SK-N-SH treated with all-trans-retinoic acid at 6 μM for 48 hours (cell line): ENCODE measurements at regions not wholly inside any gene's neighbourhood (a gene's known extent, or its start where the extent isn't known, plus 50 kb on each side); places are given as distances from the start of the nearest gene placed in this dataset.

Source experiments
- GLIS3 ChIP-seq: fragments of 250-450 bp; sonication (Bioruptor Pico); IDR thresholded peaks from 2 replicates; pipeline ENCODE4 v1.5.0; 2020; ENCODE audit warnings: mild to moderate bottlenecking, moderate library complexity
- RARB ChIP-seq: fragments of 250-450 bp; sonication (Bioruptor Pico); IDR thresholded peaks from 2 replicates; pipeline ENCODE4 v1.8.0; 2021; ENCODE audit warnings: mild to moderate bottlenecking, moderate library complexity
- ZFP3 ChIP-seq: fragments of 250-450 bp; sonication (Bioruptor Pico); IDR thresholded peaks from 2 replicates; pipeline ENCODE4 v1.5.0; 2020; ENCODE audit warnings: mild to moderate bottlenecking, moderate library complexity
- ZNF70 ChIP-seq: fragments of 450-650 bp; formaldehyde crosslinking; IDR thresholded peaks from 2 replicates; pipeline ENCODE4 v1.5.0; 2020; ENCODE audit warnings: mild to moderate bottlenecking, moderate library complexity

DNA sequence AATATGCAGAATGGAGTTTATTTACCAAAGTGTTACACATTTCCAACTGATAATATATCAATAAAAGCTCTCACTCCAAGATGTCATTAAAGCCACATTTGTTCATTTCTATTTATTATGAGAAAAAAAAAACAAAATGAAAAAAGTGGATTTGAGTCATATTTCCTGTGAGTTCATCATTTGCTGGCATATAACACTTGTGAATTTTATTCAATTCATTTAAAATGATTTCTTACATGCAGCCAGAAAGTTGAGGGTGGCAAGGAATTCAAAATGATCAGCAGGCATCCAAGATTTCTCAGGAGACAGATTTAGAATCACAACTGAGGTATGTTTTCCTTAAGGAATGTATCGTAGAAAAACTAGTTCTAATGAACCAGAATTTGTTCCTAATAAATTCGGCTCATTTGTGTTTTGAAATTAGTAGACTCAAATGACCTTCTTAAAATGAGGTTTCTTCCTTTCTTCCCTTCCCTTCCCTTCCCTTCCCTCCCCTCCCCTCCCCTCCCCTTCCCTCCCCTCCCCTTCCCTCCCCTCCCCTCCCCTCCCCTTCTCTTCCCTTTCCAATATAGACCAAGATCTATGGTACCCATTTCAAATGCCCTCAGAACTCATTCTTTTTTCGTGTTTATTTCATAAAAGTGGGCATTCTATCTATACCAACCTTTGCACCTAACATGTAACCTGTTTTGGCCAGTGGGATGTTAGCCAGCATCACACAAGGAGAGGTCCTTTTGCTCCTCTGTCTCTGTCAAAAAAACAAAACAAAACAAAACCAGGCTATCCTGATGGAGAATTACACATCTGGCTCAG is 357.9 kb upstream of the TSHZ2 start:
- TF ChIP-seq GLIS3 (CRISPR knock-in tag) (no peak), ZNF70 (no peak), ZFP3 (CRISPR knock-in tag) (no peak), RARB (CRISPR knock-in tag) (no peak)
